Omental fat pad (tissue), 3 donors: ENCODE measurements at regions not wholly inside any gene's neighbourhood (a gene's known extent, or its start where the extent isn't known, plus 50 kb on each side); places are given as distances from the start of the nearest gene placed in this dataset.
"Not testable (repeated sequence)": the region's sequence is repeated elsewhere in the genome, so short reads cannot be mapped to it uniquely, and the experiment has no call there.

Source experiments
- ATAC-seq: fragments of 150-250 bp; one replicate; pipeline ENCODE4 v1.9.1; 2016; ENCODE audit warnings: mild to moderate bottlenecking, moderate library complexity; ENCODE audit not compliant: low FRiP score
- DNase-seq: peaks from one replicate; pipeline ENCODE4 v3.0.0-alpha.2; 2019; ENCODE audit warnings: low spot score
- CTCF ChIP-seq, 3 donors: fragments of 450-650 bp; IDR thresholded peaks; one replicate each; pipeline ENCODE4 v1.5.1; 2016 to 2017; ENCODE audit warnings: antibody characterized with exemption in 3 of 3, mild to moderate bottlenecking in 3 of 3, moderate library complexity in 2 of 3

DNA sequence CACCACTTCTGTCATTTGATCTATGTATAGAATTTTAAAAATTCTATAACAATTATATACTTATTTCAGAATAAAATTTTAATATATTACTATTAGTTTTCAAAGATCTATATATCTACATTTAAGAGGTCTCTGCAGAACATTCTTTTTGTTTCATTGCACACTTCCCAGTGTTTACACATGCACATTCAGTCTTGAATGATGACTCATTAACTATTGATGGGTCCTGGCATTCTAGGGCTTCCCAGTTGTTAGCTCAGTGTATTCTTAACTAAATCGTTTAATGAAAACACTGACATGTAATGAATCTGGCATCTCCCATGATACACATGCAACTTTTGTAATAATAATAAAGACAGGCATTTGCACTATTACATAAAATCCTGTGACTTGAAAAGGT is 324.6 kb downstream of the KLF12 start:
- DNase-seq (no peak), ATAC-seq (no peak)
- no peak for TF ChIP-seq CTCF (IDR thresholded peaks at IDR 0.05)

- DNase-seq = no peak
- no peak for ATAC-seq
Observed at GRCh38 chr13:73808318-73808717, 325.9 kb downstream of the KLF12 start.

GRCh38 chr13:73805326-73805958 is 328.8 kb downstream of the KLF12 start:
- not testable (repeated sequence) for DNase-seq, ATAC-seq

More at GRCh38 chr13:73808318-73808717, 325.9 kb downstream of the KLF12 start:
- TF ChIP-seq CTCF (IDR thresholded peaks at IDR 0.05) = no peak

- ATAC-seq = peak; percentile 65
- DNase-seq = no peak
- TF ChIP-seq CTCF (IDR thresholded peaks at IDR 0.05) = no peak
Observed at GRCh38 chr13:73803997-73804396, 330.2 kb downstream of the KLF12 start.

- TF ChIP-seq CTCF (IDR thresholded peaks at IDR 0.05) = no peak
- DNase-seq = no peak
- ATAC-seq = no peak
Observed at GRCh38 chr13:73800011-73800410, 334.2 kb downstream of the KLF12 start.

DNA sequence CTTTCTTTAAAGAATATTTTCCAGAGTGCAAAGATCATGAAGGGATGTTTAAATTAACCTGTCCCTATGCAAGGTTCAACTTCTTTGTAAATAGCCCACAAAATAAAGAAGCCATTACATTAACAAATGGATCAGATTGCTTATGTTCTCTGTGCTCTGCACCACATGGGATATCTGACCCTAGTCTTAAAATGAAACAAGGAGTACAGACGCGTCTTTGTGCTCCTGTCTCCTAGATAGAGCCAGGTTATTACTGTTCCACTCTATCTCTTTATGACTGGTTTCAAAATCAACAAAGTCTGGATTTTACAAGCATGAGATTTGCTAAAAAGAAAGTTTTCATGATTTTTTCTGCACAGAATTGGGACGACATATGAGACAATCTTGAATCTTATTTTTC is 339.4 kb downstream of the KLF12 start:
- no peak for TF ChIP-seq CTCF (IDR thresholded peaks at IDR 0.05)
- no peak for DNase-seq
- no peak for ATAC-seq

DNA sequence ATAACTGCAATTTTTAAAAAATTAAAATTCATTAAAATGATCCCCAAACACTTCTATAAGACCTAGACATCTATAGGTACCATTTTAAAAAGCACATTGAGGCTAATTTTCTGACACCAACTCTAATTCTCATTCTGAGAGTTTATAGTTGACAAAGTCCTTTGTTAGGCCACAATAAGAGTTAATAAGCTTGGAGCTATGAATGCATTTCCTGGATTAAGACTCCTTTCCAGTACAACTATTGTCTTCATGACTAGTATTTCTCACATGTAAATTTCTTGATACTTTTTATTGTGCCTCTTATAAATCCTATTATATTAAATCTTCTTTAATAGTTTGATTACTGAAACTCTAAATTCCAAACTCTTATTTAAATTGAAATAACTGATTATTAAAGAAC is 340.8 kb downstream of the KLF12 start:
- no peak for DNase-seq
- ATAC-seq = no peak
- no peak for TF ChIP-seq CTCF (IDR thresholded peaks at IDR 0.05)
